ENCODE measurements at regions not wholly inside any gene's neighbourhood (a gene's known extent, or its start where the extent isn't known, plus 50 kb on each side); places are given as distances from the start of the nearest gene placed in this dataset.

- TF ChIP-seq CTCF (IDR thresholded peaks at IDR 0.05 in 8 of 11, conservative IDR thresholded peaks at IDR 0.05 in 3 of 11) (no peak), POLR2A (IDR thresholded peaks at IDR 0.05) (no peak)
Measured at GRCh38 chr4:62360156-62360545, 1160.0 kb downstream of the ADGRL3 start.
